ENCODE measurements at regions not wholly inside any gene's neighbourhood (a gene's known extent, or its start where the extent isn't known, plus 50 kb on each side); places are given as distances from the start of the nearest gene placed in this dataset.

GRCh38 chr1:238343852-238344251, 453.1 kb upstream of the ZP4 start:
- Histone ChIP-seq H3K9me2 (ENCODE audit: insufficient read depth, low read length) (no peaks in the 10 kb centered on the region), H3K36me3 (ENCODE audit: insufficient read depth, low read length) (no peaks in the 10 kb centered on the region), H3K4me2 (ENCODE audit: low read length) (no peak overlapping the region), H3F3A (ENCODE audit: insufficient read depth, low read length, poor library complexity, severe bottlenecking) (no peaks in the 10 kb centered on the region), H3K9me3 (ENCODE audit: low read length) (no peaks in the 10 kb centered on the region), H3K79me2 (replicated peaks; ENCODE audit: insufficient read depth, low read length) (no peaks in the 10 kb centered on the region), H3K27ac (ENCODE audit: low read length) (no peak overlapping the region), H4K20me1 (ENCODE audit: insufficient read depth) (no peaks in the 10 kb centered on the region), H2AFZ (ENCODE audit: low read depth, low read length) (no peak overlapping the region), H3K9ac (ENCODE audit: low read length) (no peak overlapping the region), H3K27me3 (ENCODE audit: insufficient read depth, low read depth, low read length) (no peaks in the 10 kb centered on the region), H3K4me3 (ENCODE audit: low read length) (no peak overlapping the region)
- TF ChIP-seq REST (IDR thresholded peaks at IDR 0.05; ENCODE audit: borderline replicate concordance) (no peak), EZH2 (IDR thresholded peaks at IDR 0.05; ENCODE audit: borderline replicate concordance, insufficient read depth, low read length, poor library complexity, severe bottlenecking) (no peak), MXI1 (conservative IDR thresholded peaks at IDR 0.05; ENCODE audit: poor library complexity, severe bottlenecking) (no peak), EP300 (conservative IDR thresholded peaks at IDR 0.05; ENCODE audit: poor library complexity, severe bottlenecking) (no peak), CTCF (IDR thresholded peaks at IDR 0.05; ENCODE audit: poor library complexity, severe bottlenecking) (no peak), TAF1 (IDR thresholded peaks at IDR 0.05; ENCODE audit: low read depth) (no peak)

- Histone ChIP-seq H3K79me2 (replicated peaks; ENCODE audit: insufficient read depth, low read length) (no peaks in the 10 kb centered on the region), H3K9ac (ENCODE audit: low read length) (no peak overlapping the region), H3K27me3 (ENCODE audit: insufficient read depth, low read depth, low read length) (no peaks in the 10 kb centered on the region), H3K9me2 (ENCODE audit: insufficient read depth, low read length) (no peaks in the 10 kb centered on the region), H2AFZ (ENCODE audit: low read depth, low read length) (no peak overlapping the region), H4K20me1 (ENCODE audit: insufficient read depth) (no peaks in the 10 kb centered on the region), H3F3A (ENCODE audit: insufficient read depth, low read length, poor library complexity, severe bottlenecking) (no peaks in the 10 kb centered on the region), H3K27ac (ENCODE audit: low read length) (no peak overlapping the region), H3K36me3 (ENCODE audit: insufficient read depth, low read length) (no peaks in the 10 kb centered on the region), H3K9me3 (ENCODE audit: low read length) (no peaks in the 10 kb centered on the region), H3K4me2 (ENCODE audit: low read length) (no peak overlapping the region), H3K4me3 (ENCODE audit: low read length) (no peak overlapping the region)
- TF ChIP-seq MXI1 (conservative IDR thresholded peaks at IDR 0.05; ENCODE audit: poor library complexity, severe bottlenecking) (no peak), RAD21 (conservative IDR thresholded peaks at IDR 0.05) (no peak), SMC3 (conservative IDR thresholded peaks at IDR 0.05; ENCODE audit: poor library complexity) (no peak), EZH2 (IDR thresholded peaks at IDR 0.05; ENCODE audit: borderline replicate concordance, insufficient read depth, low read length, poor library complexity, severe bottlenecking) (no peak), CTCF (IDR thresholded peaks at IDR 0.05; ENCODE audit: poor library complexity, severe bottlenecking) (no peak), POLR2AphosphoS5 (IDR thresholded peaks at IDR 0.05) (no peak), REST (IDR thresholded peaks at IDR 0.05; ENCODE audit: borderline replicate concordance) (no peak)
Measured at GRCh38 chr1:238341395-238341794, 450.7 kb upstream of the ZP4 start.

All from neural cell (in vitro differentiated cells).